ENCODE measurements at regions not wholly inside any gene's neighbourhood (a gene's known extent, or its start where the extent isn't known, plus 50 kb on each side); places are given as distances from the start of the nearest gene placed in this dataset.

DNA sequence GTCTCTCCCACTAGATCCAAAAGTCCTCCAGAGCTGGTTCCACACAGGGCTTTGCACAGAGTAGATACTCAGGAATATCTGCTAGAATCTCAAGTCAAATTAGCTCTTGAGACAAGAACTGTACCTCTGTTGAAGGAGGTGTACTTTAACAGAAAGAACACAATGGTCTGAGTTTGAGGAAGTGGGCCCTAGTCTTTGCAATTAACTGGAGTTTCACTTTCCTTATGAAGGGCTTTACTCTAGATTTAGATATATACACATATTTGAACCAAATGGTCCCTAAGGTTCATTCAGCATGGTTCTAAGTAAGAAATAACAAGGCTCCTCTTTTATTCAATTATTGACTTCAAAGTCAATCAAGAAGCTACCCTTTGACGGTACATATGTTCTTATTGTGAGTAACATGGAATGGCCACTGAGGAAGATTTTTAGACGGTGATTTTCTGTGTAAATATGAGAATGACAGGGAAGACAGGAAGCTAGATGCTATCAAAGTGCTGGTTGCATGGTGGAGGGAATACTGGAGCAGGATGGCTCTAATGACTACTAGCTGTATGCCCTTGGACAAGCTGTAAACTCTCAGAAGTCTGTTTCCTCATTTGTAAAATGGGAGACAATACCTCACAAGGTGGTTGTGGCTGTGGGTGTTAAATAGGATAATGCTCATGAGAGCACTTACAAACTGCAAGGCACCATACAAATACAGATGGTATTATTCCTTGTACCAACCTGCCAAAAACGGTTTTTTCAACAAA lies 73.5 kb upstream of the SERTAD2 start:
- Mint-ChIP-seq H3K27me3 (ENCODE audit: insufficient read depth, unreplicated experiment) (no peaks in the 10 kb centered on the region), H3K4me3 (ENCODE audit: unreplicated experiment) (no peak overlapping the region), H3K27ac (ENCODE audit: low read depth, unreplicated experiment) (no peak overlapping the region), H3K9me3 (ENCODE audit: unreplicated experiment) (no peaks in the 10 kb centered on the region), H3K4me1 (ENCODE audit: insufficient read depth, unreplicated experiment) (peaks cover 18% of the 10 kb centered on the region), H3K36me3 (ENCODE audit: insufficient read depth, unreplicated experiment) (no peaks in the 10 kb centered on the region)
- TF ChIP-seq, protein P1, sequence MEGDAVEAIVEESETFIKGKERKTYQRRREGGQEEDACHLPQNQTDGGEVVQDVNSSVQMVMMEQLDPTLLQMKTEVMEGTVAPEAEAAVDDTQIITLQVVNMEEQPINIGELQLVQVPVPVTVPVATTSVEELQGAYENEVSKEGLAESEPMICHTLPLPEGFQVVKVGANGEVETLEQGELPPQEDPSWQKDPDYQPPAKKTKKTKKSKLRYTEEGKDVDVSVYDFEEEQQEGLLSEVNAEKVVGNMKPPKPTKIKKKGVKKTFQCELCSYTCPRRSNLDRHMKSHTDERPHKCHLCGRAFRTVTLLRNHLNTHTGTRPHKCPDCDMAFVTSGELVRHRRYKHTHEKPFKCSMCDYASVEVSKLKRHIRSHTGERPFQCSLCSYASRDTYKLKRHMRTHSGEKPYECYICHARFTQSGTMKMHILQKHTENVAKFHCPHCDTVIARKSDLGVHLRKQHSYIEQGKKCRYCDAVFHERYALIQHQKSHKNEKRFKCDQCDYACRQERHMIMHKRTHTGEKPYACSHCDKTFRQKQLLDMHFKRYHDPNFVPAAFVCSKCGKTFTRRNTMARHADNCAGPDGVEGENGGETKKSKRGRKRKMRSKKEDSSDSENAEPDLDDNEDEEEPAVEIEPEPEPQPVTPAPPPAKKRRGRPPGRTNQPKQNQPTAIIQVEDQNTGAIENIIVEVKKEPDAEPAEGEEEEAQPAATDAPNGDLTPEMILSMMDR (IDR thresholded peaks at IDR 0.05; ENCODE audit: unreplicated experiment): no peak
- ChIA-PET CTCF (interaction anchor here (0.5 to 1.7 kb wide), 4 partner anchors 37 to 146 kb away, joined by 3 to 4 read pairs (median 4); no protein-coding TSS in a partner anchor), POLR2A (interaction anchor here (0.6 to 6.4 kb wide), 7 partner anchors 9 to 83 kb away, joined by 3 to 66 read pairs (median 5); partner anchors contain the start of gene SERTAD2)
- intact Hi-C loops (cut with micrococcal nuclease): no loop called here
- no TSS peak for BruUV-seq (replicated peaks)
- DNase-seq (ENCODE audit: unreplicated experiment): no peak

DNA sequence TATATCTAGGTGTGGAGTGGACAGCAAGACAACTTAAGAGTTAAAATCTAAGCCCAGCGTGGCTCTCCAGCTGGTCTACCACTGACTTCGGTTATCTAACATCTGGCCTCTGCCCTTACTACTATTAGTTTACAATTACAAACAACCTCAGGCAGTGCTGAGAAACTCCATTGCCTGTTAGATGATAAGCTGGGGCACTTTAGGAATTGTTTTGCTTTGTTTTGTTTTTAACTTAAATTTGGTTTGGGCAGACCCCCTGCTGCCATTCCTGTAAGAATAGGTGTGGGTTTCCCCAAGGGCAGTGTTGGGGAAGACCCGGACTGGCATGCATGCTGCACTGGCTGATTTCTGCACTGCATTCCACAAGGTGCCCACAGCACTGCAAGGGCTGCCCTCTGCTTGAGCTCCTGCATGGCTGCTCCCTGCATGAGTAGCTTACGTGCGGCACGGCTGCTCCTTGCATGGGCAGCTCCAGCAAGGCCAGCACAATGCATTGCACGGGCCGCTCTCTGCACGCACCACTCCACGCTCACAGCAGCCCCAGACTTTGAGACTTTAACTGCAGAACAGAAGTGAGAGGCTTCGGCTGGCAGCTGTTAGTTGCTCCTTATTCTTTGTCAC lies 74.2 kb upstream of the SERTAD2 start:
- Mint-ChIP-seq H3K27me3 (ENCODE audit: insufficient read depth, unreplicated experiment) (no peaks in the 10 kb centered on the region), H3K4me1 (ENCODE audit: insufficient read depth, unreplicated experiment) (peaks cover 18% of the 10 kb centered on the region), H3K27ac (ENCODE audit: low read depth, unreplicated experiment) (no peak overlapping the region), H3K36me3 (ENCODE audit: insufficient read depth, unreplicated experiment) (no peaks in the 10 kb centered on the region), H3K4me3 (ENCODE audit: unreplicated experiment) (no peak overlapping the region), H3K9me3 (ENCODE audit: unreplicated experiment) (no peaks in the 10 kb centered on the region)
- no peak for DNase-seq (ENCODE audit: unreplicated experiment)
- no TSS peak for BruUV-seq (replicated peaks)
- intact Hi-C loops (cut with micrococcal nuclease): no loop called here
- TF ChIP-seq, protein P1 (IDR thresholded peaks at IDR 0.05; ENCODE audit: unreplicated experiment): no peak
- ChIA-PET CTCF (interaction anchor here (0.5 to 1.7 kb wide), 3 partner anchors 36 to 139 kb away, joined by 3 to 4 read pairs (median 4); no protein-coding TSS in a partner anchor), POLR2A (interaction anchor here (0.7 to 6.4 kb wide), 6 partner anchors 14 to 118 kb away, joined by 3 to 66 read pairs (median 6); partner anchors contain the start of gene SERTAD2)

GRCh38 chr2:64730551-64731262 lies 77.0 kb upstream of the SERTAD2 start:
- no TSS peak for BruUV-seq (replicated peaks)
- DNase-seq (ENCODE audit: unreplicated experiment): peak; percentile 81
- Mint-ChIP-seq H3K36me3 (ENCODE audit: insufficient read depth, unreplicated experiment) (no peaks in the 10 kb centered on the region), H3K4me1 (ENCODE audit: insufficient read depth, unreplicated experiment) (peaks cover 24% of the 10 kb centered on the region), H3K9me3 (ENCODE audit: unreplicated experiment) (no peaks in the 10 kb centered on the region), H3K27me3 (ENCODE audit: insufficient read depth, unreplicated experiment) (no peaks in the 10 kb centered on the region), H3K27ac (ENCODE audit: low read depth, unreplicated experiment) (peak overlapping the region; percentile 91), H3K4me3 (ENCODE audit: unreplicated experiment) (peak overlapping the region; percentile 63)
- ChIA-PET CTCF (interaction anchor here (1.1 to 1.2 kb wide), 2 partner anchors 80 to 86 kb away, joined by 3 to 7 read pairs; no protein-coding TSS in a partner anchor), POLR2A (interaction anchor here (0.9 to 6.4 kb wide), 11 partner anchors 9 to 86 kb away, joined by 3 to 77 read pairs (median 4); partner anchors contain the start of gene SERTAD2)
- TF ChIP-seq, protein P1 (IDR thresholded peaks at IDR 0.05; ENCODE audit: unreplicated experiment): no peak
- intact Hi-C loops (cut with micrococcal nuclease): no loop called here
